ENCODE measurements at regions not wholly inside any gene's neighbourhood (a gene's known extent, or its start where the extent isn't known, plus 50 kb on each side); places are given as distances from the start of the nearest gene placed in this dataset.

GRCh38 chr5:87121304-87122150 lies 146.2 kb upstream of the RASA1 start:
- 0 out of 2 replicates have a peak, but pooled peaks have one; percentile 20 for TF ChIP-seq FOXM1 (IDR thresholded peaks at IDR 0.05; ENCODE audit: borderline replicate concordance, low read depth)
- TF ChIP-seq YY1 (IDR thresholded peaks at IDR 0.05; ENCODE audit: low read depth), result no peak
- no peak for TF ChIP-seq MAX (IDR thresholded peaks at IDR 0.05)
- TF ChIP-seq TCF12 (IDR thresholded peaks at IDR 0.05; ENCODE audit: low read depth), result peak; percentile 21; the same call in 1 of the 2 replicates
- TF ChIP-seq EP300 (IDR thresholded peaks at IDR 0.05; ENCODE audit: borderline replicate concordance), result peak; percentile 43; the same call in 1 of the 2 replicates
- no peak for TF ChIP-seq REST (IDR thresholded peaks at IDR 0.05; ENCODE audit: low read depth)
- no peak for TF ChIP-seq USF1 (IDR thresholded peaks at IDR 0.05)
- peak; percentile 65; the same call in 1 of the 2 replicates for TF ChIP-seq TEAD4 (IDR thresholded peaks at IDR 0.05)
- peak; percentile 52; the same call in 1 of the 2 replicates for TF ChIP-seq NFIC (IDR thresholded peaks at IDR 0.05)
- no peak for TF ChIP-seq EGR1 (IDR thresholded peaks at IDR 0.05)
- TF ChIP-seq RAD21 (IDR thresholded peaks at IDR 0.05; ENCODE audit: low read depth), result no peak
- TF ChIP-seq ZBTB7A (IDR thresholded peaks at IDR 0.05; ENCODE audit: low read depth), result no peak
- no peak for TF ChIP-seq TAF1 (IDR thresholded peaks at IDR 0.05; ENCODE audit: low read depth)
- no peak for TF ChIP-seq CREB1 (IDR thresholded peaks at IDR 0.05; ENCODE audit: low read depth)
- peak; percentile 67 for TF ChIP-seq CEBPB (IDR thresholded peaks at IDR 0.05)

GRCh38 chr5:87122151-87122977 lies 145.3 kb upstream of the RASA1 start:
- TF ChIP-seq TEAD4 (IDR thresholded peaks at IDR 0.05) (no peak), FOXM1 (IDR thresholded peaks at IDR 0.05; ENCODE audit: borderline replicate concordance, low read depth) (no peak), NFIC (IDR thresholded peaks at IDR 0.05) (no peak), RAD21 (IDR thresholded peaks at IDR 0.05; ENCODE audit: low read depth) (no peak), REST (IDR thresholded peaks at IDR 0.05; ENCODE audit: low read depth) (no peak), USF1 (IDR thresholded peaks at IDR 0.05) (no peak), CEBPB (IDR thresholded peaks at IDR 0.05) (no peak), TAF1 (IDR thresholded peaks at IDR 0.05; ENCODE audit: low read depth) (no peak), EGR1 (IDR thresholded peaks at IDR 0.05) (no peak), EP300 (IDR thresholded peaks at IDR 0.05; ENCODE audit: borderline replicate concordance) (no peak), MAX (IDR thresholded peaks at IDR 0.05) (no peak), CREB1 (IDR thresholded peaks at IDR 0.05; ENCODE audit: low read depth) (no peak), TCF12 (IDR thresholded peaks at IDR 0.05; ENCODE audit: low read depth) (no peak), YY1 (IDR thresholded peaks at IDR 0.05; ENCODE audit: low read depth) (no peak), ZBTB7A (IDR thresholded peaks at IDR 0.05; ENCODE audit: low read depth) (no peak)

- no peak for TF ChIP-seq CREB1 (IDR thresholded peaks at IDR 0.05; ENCODE audit: low read depth)
- TF ChIP-seq CEBPB (IDR thresholded peaks at IDR 0.05), result no peak
- TF ChIP-seq EP300 (IDR thresholded peaks at IDR 0.05; ENCODE audit: borderline replicate concordance), result no peak
- no peak for TF ChIP-seq YY1 (IDR thresholded peaks at IDR 0.05; ENCODE audit: low read depth)
- TF ChIP-seq USF1 (IDR thresholded peaks at IDR 0.05), result no peak
- no peak for TF ChIP-seq FOXM1 (IDR thresholded peaks at IDR 0.05; ENCODE audit: borderline replicate concordance, low read depth)
- TF ChIP-seq EGR1 (IDR thresholded peaks at IDR 0.05), result no peak
- no peak for TF ChIP-seq MAX (IDR thresholded peaks at IDR 0.05)
- TF ChIP-seq TEAD4 (IDR thresholded peaks at IDR 0.05), result no peak
- TF ChIP-seq NFIC (IDR thresholded peaks at IDR 0.05), result no peak
- TF ChIP-seq REST (IDR thresholded peaks at IDR 0.05; ENCODE audit: low read depth), result no peak
- TF ChIP-seq RAD21 (IDR thresholded peaks at IDR 0.05; ENCODE audit: low read depth), result no peak
- no peak for TF ChIP-seq ZBTB7A (IDR thresholded peaks at IDR 0.05; ENCODE audit: low read depth)
- no peak for TF ChIP-seq TCF12 (IDR thresholded peaks at IDR 0.05; ENCODE audit: low read depth)
These were observed 141.9 kb upstream of the RASA1 start for GRCh38 chr5:87125766-87126165.
